ENCODE measurements at regions not wholly inside any gene's neighbourhood (a gene's known extent, or its start where the extent isn't known, plus 50 kb on each side); places are given as distances from the start of the nearest gene placed in this dataset.
A peak's percentile ranks its signal among the peaks of the same experiment; 100 is the strongest.
"Not testable (repeated sequence)": the region's sequence is repeated elsewhere in the genome, so short reads cannot be mapped to it uniquely, and the experiment has no call there.

GRCh38 chr9:29974197-29974596, 2400.9 kb upstream of the C9orf72 start:
- no peak for DNase-seq (ENCODE audit: low read depth)

- no peak for DNase-seq (ENCODE audit: low read depth)
Measured at GRCh38 chr9:29976981-29977380, 2403.7 kb upstream of the C9orf72 start.

GRCh38 chr9:29981013-29981412, 2403.4 kb upstream of the ACO1 start:
- DNase-seq (ENCODE audit: low read depth) = no peak

DNA sequence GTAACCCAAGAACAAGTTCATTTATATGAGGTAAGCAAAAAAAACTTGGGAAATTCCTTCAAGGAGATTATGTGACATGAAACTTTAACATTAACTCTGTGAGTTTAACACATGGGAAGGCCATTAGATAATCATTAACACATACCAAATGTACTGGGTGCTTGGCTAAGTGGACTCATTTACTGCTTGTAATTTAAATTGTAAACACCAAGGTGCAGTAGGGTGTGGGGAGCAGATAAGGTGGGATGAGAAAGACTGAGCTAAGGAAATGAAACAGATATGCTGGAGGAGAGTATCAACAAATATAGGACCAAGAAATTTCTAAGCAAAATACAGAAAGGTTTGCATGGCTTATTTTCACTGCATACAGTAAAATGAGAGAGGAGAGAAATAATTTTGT, 2384.8 kb upstream of the ACO1 start:
- no peak for DNase-seq (ENCODE audit: low read depth)

GRCh38 chr9:30010691-30011090, 2373.8 kb upstream of the ACO1 start:
- no peak for DNase-seq (ENCODE audit: low read depth)

DNA sequence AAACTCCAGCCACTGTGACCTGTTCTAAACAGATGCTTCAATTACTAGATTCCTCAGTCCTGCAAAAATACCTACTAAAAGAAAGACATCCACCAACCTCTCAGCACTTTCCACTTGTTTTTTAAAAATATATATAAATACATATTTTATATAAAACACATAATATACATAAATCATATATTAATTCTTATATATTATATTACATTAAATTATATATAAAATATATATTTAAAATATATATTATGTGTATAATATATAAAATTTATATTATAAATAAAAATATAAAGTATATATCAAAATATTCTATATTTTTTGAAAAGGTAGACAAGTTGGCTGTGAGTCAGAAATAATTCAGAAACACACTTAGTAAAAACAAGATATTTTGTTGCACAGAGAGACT, 2371.8 kb upstream of the ACO1 start:
- no peak for DNase-seq (ENCODE audit: low read depth)

- DNase-seq (ENCODE audit: low read depth) = no peak
Measured at GRCh38 chr9:30015073-30015472, 2369.4 kb upstream of the ACO1 start.

GRCh38 chr9:30020161-30020560, 2364.3 kb upstream of the ACO1 start:
- no peak for DNase-seq (ENCODE audit: low read depth)

DNA sequence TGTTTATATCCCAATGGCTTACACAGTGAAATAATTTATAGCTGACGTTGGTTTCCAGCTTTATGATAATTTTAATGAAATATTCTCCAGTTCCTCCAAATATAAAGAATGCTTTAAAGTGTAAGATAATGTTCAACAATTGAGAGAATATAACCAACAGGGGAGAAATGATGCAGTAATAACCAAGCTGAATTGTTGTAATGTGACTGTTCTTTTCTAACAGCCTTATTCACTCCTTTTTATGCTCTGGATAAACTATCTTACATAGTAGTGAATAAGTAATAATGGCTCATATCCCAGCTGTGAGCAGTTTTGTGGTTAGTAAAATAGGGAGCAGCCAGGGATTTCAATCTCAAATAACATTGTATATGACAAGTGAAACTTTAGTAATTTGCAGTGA, 2348.7 kb upstream of the ACO1 start:
- no peak for DNase-seq (ENCODE audit: low read depth)

DNA sequence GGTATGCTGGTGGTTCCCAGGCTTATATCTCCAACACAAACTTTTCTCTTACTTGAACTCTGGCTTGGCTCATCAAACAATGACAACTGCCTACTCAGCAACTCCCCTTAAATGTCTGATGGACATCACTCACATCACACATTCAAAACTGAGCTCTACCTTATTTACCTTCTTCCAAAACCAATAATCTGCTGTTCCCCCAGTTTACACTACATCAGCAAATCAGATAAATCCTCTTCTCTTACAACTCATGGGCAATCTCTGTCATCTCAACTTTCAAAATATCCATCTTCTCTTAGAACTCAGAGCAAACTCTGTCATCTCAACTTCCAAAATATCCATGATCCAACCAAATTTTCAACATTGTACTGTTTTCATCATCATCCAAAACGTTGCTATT, 2347.9 kb upstream of the ACO1 start:
- no peak for DNase-seq (ENCODE audit: low read depth)

DNA sequence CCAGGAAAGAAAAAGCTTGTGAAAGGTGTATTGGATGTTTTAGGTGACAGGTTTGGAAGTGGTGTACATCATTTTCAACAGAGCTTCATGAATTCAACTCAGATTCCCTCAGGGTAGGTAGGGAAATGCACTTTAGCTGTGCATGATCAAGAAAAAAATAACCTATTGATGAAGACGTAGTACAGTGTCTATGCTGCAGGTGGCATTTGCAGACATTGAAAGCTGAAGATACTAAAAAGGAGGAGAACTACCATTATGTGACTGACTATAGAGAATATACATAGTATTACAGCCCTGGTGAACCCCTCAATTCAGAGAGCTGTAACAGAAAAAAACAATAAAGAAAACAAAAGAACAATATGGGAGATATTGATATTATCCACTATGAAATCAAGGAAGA, 2344.7 kb upstream of the ACO1 start:
- no peak for DNase-seq (ENCODE audit: low read depth)

DNA sequence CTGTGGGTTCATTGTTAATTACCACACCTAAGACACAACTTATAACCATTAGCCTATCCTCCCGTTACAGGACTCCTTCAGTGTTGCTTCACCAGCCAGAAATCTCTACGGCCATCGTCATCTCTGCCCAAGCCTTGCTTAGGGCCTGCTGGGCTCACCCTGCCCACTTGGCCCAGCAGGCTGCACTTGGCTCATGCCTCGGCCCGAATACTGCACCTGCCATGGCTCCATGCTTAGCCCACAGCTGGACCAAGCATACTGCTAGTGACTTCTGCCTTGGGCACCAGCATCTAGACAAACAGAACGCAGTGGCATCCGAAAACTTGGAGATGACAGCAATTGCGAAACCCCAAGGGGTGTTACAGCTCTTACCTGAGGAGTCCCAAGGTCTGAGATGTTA, 2336.0 kb upstream of the ACO1 start:
- no peak for DNase-seq (ENCODE audit: low read depth)

DNA sequence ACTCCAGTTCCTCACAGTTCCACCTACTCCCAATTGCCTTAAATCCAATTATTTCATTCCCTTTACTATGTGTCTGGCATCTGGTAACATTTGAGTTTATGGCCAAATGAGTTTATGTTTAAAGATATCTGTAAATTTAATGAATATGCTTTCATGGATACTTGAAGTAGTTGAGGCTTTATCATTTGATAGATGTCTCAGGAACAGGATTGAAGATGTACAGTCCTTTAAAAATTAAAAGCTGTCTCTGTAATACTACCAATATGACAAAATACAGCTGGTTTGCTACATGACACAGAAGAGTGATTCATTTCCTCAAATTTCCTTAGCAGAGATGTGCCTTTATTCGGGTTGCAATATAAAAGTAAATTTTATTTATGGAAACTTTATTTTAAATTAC, 2326.0 kb upstream of the ACO1 start:
- DNase-seq (ENCODE audit: low read depth) = no peak

DNA sequence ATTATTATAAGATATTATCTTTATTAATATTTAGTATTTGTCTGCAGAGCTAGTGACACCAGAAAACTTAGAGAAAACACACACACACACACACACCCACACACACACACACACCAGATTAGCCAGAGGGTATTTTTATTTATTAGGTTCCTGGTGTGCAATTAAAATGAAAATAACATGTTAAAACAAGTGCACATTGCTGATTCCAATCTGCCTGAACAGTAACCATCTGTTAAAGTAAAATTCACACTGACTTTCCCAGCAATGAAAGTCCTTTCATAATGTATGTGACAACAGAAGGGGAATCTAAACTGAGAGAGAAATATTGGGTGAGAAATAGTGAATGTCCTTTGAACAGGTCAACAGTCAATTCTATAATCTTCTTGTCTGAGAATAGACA, 2323.5 kb upstream of the ACO1 start:
- no peak for DNase-seq (ENCODE audit: low read depth)

DNA sequence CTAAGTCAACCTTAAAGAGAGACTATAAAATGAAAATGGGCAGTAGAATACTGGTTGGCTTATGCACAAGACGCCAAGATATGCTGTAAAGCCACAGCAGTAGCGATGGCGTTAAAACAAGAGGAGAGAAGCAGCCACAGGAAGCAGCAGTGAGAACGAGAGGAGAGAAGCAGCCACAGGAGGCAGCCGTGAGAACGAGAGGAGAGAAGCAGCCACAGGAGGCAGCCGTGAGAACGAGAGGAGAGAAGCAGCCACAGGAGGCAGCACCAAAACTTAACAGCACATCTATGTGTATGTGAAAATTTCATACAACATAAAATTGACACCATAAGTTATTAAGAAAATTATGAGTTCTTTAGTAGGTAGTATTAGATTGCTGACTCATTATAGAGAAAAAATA, 2318.6 kb upstream of the ACO1 start:
- DNase-seq (ENCODE audit: low read depth) = peak; percentile 18

GRCh38 chr9:30069236-30069635, 2315.2 kb upstream of the ACO1 start:
- not testable (repeated sequence) for DNase-seq (ENCODE audit: low read depth)

DNA sequence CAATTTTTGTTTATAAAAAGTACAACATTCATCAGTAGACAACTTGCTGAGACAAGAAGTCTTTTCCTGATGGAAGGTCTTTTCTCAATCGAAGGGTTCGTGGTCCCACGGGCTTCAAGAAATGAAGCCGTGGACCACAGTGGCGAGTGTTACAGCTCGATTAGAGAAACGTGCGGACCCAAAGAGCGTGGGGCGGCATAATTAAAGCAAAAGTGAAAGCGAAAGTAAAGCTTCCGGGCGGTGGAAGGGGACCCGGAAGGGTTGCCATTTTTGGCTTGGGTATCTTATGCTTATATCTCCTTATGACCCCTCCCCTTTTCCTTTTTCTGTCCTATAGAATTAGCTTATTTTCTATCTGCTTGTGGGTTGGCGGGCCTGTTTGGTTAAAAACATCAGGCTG, 2309.4 kb upstream of the ACO1 start:
- DNase-seq (ENCODE audit: low read depth) = no peak

- peak; percentile 84 for DNase-seq (ENCODE audit: low read depth)
Measured at GRCh38 chr9:30075451-30076199, 2308.8 kb upstream of the ACO1 start.

- no peak for DNase-seq (ENCODE audit: low read depth)
Measured at GRCh38 chr9:30078195-30078594, 2306.2 kb upstream of the ACO1 start.

GRCh38 chr9:30089428-30089827, 2295.0 kb upstream of the ACO1 start:
- DNase-seq (ENCODE audit: low read depth) = no peak

- DNase-seq (ENCODE audit: low read depth) = no peak
Measured at GRCh38 chr9:30103647-30104394, 2280.6 kb upstream of the ACO1 start.

- not testable (repeated sequence) for DNase-seq (ENCODE audit: low read depth)
Measured at GRCh38 chr9:30107134-30107533, 2277.3 kb upstream of the ACO1 start.

DNA sequence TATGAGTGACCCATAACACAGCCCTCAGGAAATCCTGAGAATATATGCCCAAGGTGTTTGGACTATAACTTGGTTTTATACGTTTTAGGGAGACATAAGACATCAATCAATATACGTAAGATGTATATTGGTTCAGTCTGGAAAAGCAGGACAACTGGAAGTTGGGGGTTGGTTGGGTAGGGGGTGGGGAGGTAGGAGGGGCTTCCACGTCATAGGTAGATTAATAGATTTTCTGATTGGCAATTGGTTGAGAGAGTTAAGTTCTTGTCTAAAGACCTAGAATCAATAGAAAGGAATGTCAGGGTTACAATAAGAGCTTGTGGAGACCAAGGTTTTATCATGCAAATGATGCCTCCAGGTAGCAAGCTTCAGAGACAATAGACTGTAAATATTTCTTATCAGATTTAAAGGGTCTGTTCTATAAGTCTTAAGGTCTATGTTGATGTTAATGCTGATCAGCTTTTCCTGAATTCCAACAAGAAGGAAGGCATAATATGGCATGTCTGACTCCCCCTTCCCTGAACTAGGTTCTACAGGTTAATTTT, 2267.7 kb upstream of the ACO1 start:
- no peak for DNase-seq (ENCODE audit: low read depth)

Data from Daoy (cell line).